ENCODE measurements at regions not wholly inside any gene's neighbourhood (a gene's known extent, or its start where the extent isn't known, plus 50 kb on each side); places are given as distances from the start of the nearest gene placed in this dataset.

DNA sequence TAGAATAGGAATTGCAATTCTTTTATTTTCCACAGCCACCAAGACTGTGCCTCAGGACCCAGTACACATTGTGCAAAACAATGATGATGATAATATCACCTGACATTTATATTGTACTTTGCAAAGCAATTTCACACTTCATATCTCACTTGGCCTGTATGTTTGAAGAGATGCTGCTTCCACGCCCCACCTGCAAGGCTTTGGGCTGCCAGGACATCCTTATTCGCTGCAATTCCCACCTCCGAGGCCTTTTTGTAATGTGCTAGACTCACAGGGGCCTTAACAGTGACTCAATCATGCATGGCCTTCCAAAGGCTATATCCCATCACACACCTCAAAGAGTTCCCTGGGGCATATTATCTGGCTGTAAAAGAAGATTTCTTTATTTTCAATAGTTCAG, 200.9 kb downstream of the MYLK4 start:
- TF ChIP-seq, protein P1, sequence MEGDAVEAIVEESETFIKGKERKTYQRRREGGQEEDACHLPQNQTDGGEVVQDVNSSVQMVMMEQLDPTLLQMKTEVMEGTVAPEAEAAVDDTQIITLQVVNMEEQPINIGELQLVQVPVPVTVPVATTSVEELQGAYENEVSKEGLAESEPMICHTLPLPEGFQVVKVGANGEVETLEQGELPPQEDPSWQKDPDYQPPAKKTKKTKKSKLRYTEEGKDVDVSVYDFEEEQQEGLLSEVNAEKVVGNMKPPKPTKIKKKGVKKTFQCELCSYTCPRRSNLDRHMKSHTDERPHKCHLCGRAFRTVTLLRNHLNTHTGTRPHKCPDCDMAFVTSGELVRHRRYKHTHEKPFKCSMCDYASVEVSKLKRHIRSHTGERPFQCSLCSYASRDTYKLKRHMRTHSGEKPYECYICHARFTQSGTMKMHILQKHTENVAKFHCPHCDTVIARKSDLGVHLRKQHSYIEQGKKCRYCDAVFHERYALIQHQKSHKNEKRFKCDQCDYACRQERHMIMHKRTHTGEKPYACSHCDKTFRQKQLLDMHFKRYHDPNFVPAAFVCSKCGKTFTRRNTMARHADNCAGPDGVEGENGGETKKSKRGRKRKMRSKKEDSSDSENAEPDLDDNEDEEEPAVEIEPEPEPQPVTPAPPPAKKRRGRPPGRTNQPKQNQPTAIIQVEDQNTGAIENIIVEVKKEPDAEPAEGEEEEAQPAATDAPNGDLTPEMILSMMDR (IDR thresholded peaks at IDR 0.05; ENCODE audit: partially characterized antibody, unreplicated experiment): no peak
- Mint-ChIP-seq H3K4me3 (ENCODE audit: unreplicated experiment) (no peak overlapping the region), H3K27me3 (ENCODE audit: unreplicated experiment) (no peaks in the 10 kb centered on the region), H3K4me1 (ENCODE audit: low read depth, unreplicated experiment) (no peaks in the 10 kb centered on the region), H3K36me3 (ENCODE audit: unreplicated experiment) (peaks cover 7% of the 10 kb centered on the region), H3K27ac (ENCODE audit: unreplicated experiment) (no peak overlapping the region), H3K9me3 (ENCODE audit: unreplicated experiment) (peaks cover 3% of the 10 kb centered on the region)
- no peak for DNase-seq

DNA sequence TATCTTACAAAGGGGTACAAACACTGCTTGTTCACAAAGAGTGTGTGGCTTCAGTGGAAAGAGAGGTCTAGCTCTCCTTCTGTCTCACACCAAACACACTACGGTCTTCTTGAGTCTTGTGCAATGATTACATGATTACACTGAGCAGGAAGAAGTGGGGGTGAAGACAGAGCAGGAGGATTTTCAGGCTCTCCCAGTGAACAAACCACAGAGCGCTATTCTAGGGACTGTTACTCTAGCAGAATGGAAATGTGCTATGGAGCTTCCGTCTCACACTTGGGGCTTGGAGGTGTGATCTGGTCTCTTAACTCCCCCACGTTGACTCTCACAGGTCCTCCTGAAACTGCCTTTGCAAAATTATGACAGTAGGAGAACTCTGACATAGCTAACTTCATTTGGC, 203.4 kb downstream of the MYLK4 start:
- no peak overlapping the region for H3K4me3 Mint-ChIP-seq (ENCODE audit: unreplicated experiment)
- peaks cover 3% of the 10 kb centered on the region for H3K27me3 Mint-ChIP-seq (ENCODE audit: unreplicated experiment)
- TF ChIP-seq, protein P1 (IDR thresholded peaks at IDR 0.05; ENCODE audit: partially characterized antibody, unreplicated experiment): no peak

DNA sequence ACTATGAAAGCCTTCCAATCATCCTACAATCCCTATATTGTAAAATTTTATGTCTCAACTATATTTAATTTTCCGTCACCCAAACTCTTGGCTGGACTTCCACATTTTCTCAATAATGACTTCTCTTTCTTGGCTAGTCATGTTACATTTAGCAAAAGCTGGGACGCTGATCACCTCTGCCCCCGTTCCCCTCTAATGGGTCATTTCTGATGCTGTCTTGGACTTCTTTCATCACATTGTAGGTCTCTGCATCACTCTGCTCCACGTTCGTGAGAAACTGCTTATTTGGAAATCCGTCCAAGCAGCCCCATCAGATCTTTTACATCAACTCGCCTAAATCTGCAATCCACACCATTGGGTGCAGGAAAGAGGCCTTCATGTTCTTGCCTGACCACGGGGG, 203.8 kb downstream of the MYLK4 start:
- Mint-ChIP-seq H3K36me3 (ENCODE audit: unreplicated experiment) (peaks cover 11% of the 10 kb centered on the region), H3K9me3 (ENCODE audit: unreplicated experiment) (peaks cover 10% of the 10 kb centered on the region), H3K27me3 (ENCODE audit: unreplicated experiment) (peaks cover 3% of the 10 kb centered on the region), H3K4me1 (ENCODE audit: low read depth, unreplicated experiment) (no peaks in the 10 kb centered on the region), H3K4me3 (ENCODE audit: unreplicated experiment) (no peak overlapping the region), H3K27ac (ENCODE audit: unreplicated experiment) (no peak overlapping the region)
- no peak for DNase-seq
- TF ChIP-seq, protein P1 (IDR thresholded peaks at IDR 0.05; ENCODE audit: partially characterized antibody, unreplicated experiment): no peak

More for the DNA sequence above, 203.4 kb downstream of the MYLK4 start:
- Mint-ChIP-seq H3K9me3 (ENCODE audit: unreplicated experiment) (peaks cover 10% of the 10 kb centered on the region), H3K36me3 (ENCODE audit: unreplicated experiment) (peaks cover 11% of the 10 kb centered on the region), H3K4me1 (ENCODE audit: low read depth, unreplicated experiment) (no peaks in the 10 kb centered on the region), H3K27ac (ENCODE audit: unreplicated experiment) (no peak overlapping the region)
- DNase-seq: no peak

DNA sequence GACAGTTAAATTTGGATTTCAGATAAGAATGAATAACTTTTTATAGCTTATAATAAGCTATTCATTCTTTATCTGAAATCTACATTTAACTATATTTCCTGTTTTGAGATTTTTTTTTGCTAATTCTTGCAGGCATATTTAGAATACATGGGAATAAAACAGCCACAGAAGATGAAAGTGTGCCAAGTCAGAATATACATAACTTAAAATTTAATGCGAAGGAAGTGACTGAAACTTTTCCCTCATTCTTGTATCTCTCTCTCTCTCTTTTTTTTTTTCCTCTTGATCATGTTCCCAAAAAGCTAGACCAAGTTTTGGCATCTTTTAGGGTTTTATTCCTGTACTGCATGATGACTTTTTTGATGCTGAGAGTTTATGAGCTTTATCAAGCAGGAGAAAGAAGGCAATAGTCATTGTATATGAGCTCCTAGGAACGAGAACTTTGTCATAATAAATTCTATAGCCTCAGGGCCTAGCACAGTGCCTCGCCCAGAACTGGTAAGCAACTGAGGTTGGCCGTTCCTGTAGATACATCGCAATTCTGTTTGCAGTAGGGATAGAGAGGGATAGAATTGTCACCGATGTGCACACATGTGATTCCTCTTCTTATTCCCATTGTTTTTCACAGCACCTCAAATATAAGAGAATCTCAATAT, 205.2 kb downstream of the MYLK4 start:
- Mint-ChIP-seq H3K9me3 (ENCODE audit: unreplicated experiment) (peaks cover 10% of the 10 kb centered on the region), H3K36me3 (ENCODE audit: unreplicated experiment) (peaks cover 11% of the 10 kb centered on the region), H3K27ac (ENCODE audit: unreplicated experiment) (no peak overlapping the region), H3K27me3 (ENCODE audit: unreplicated experiment) (peaks cover 3% of the 10 kb centered on the region), H3K4me1 (ENCODE audit: low read depth, unreplicated experiment) (no peaks in the 10 kb centered on the region), H3K4me3 (ENCODE audit: unreplicated experiment) (no peak overlapping the region)
- no peak for DNase-seq
- TF ChIP-seq, protein P1 (IDR thresholded peaks at IDR 0.05; ENCODE audit: partially characterized antibody, unreplicated experiment): no peak

DNA sequence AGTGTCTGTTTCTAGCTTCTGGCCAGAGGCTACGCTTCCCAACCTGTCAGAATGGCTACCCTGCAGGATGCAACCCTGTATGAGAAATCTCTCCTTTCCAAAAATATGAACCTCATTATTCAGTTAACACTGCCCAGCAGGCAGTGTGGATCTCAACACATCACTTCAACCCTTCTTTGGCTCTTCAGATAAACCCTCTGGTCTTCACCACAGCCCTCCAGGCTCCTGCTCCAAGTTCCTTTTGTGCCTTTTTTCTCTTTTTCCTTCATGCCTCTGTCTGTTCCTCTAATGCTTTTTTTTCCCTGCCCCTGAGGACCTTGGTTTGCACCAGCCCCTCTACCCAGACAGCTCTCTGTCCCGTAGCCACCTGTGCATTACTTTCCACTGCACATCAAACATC, 207.4 kb downstream of the MYLK4 start:
- peaks cover 6% of the 10 kb centered on the region for H3K27me3 Mint-ChIP-seq (ENCODE audit: unreplicated experiment)

More for the DNA sequence above, 207.4 kb downstream of the MYLK4 start:
- peaks cover 2% of the 10 kb centered on the region for H3K4me1 Mint-ChIP-seq (ENCODE audit: low read depth, unreplicated experiment)
- H3K36me3 Mint-ChIP-seq (ENCODE audit: unreplicated experiment): peaks cover 8% of the 10 kb centered on the region
- DNase-seq: no peak
- H3K27ac Mint-ChIP-seq (ENCODE audit: unreplicated experiment): no peak overlapping the region
- TF ChIP-seq, protein P1 (IDR thresholded peaks at IDR 0.05; ENCODE audit: partially characterized antibody, unreplicated experiment): no peak
- H3K4me3 Mint-ChIP-seq (ENCODE audit: unreplicated experiment): no peak overlapping the region
- H3K9me3 Mint-ChIP-seq (ENCODE audit: unreplicated experiment): peaks cover 7% of the 10 kb centered on the region
